Loucy (cell line): ENCODE measurements at regions not wholly inside any gene's neighbourhood (a gene's known extent, or its start where the extent isn't known, plus 50 kb on each side); places are given as distances from the start of the nearest gene placed in this dataset.

Source experiments
- H2AFZ ChIP-seq: fragments of 200-600 bp; sonication (generic); 2 replicates; pipeline ENCODE4 v1.6.0; 2016; ENCODE audit warnings: antibody characterized with exemption, mild to moderate bottlenecking, low read length, moderate library complexity
- H3F3A ChIP-seq: fragments of 200-600 bp; 2 replicates; pipeline ENCODE4 v1.6.0; 2016; ENCODE audit warnings: antibody characterized with exemption, low read depth, mild to moderate bottlenecking
- H3K27me3 ChIP-seq: fragments of 200-600 bp; sonication (generic); 2 replicates; pipeline ENCODE4 v1.6.1; 2014; ENCODE audit warnings: low read length, mild to moderate bottlenecking; ENCODE audit not compliant: insufficient read depth, poor library complexity, severe bottlenecking
- H3K36me3 ChIP-seq: fragments of 200-600 bp; sonication (generic); 2 replicates; pipeline ENCODE4 v1.6.1; 2016; ENCODE audit warnings: low read length; ENCODE audit not compliant: insufficient read depth
- H3K4me1 ChIP-seq: fragments of 200-600 bp; sonication (generic); 2 replicates; pipeline ENCODE4 v1.5.1; 2014; ENCODE audit warnings: low read length, mild to moderate bottlenecking; ENCODE audit not compliant: insufficient read depth, poor library complexity, severe bottlenecking
- H3K4me2 ChIP-seq: fragments of 200-600 bp; sonication (generic); 2 replicates; pipeline ENCODE4 v1.6.0; 2014; ENCODE audit warnings: antibody characterized with exemption, low read length, low read depth, mild to moderate bottlenecking; ENCODE audit not compliant: poor library complexity, severe bottlenecking
- H3K4me3 ChIP-seq: fragments of 200-600 bp; sonication (generic); 2 replicates; pipeline ENCODE4 v1.5.1; 2014; ENCODE audit warnings: low read length, mild to moderate bottlenecking, mixed read lengths; ENCODE audit not compliant: poor library complexity, severe bottlenecking
- H3K79me2 ChIP-seq: fragments of 200-600 bp; sonication (generic); 2 replicates; pipeline ENCODE4 v1.6.1; 2014; ENCODE audit warnings: low read length; ENCODE audit not compliant: insufficient read depth
- H3K9ac ChIP-seq: fragments of 200-600 bp; sonication (generic); 2 replicates; pipeline ENCODE4 v1.6.0; 2014; ENCODE audit warnings: mild to moderate bottlenecking, low read depth, low read length, moderate library complexity; ENCODE audit not compliant: poor library complexity, severe bottlenecking
- H3K9me2 ChIP-seq: fragments of 200-600 bp; sonication (generic); replicated peaks from 2 replicates; pipeline ENCODE4 v1.6.1; 2016; ENCODE audit warnings: low read depth, low read length, mixed read lengths
- H3K9me3 ChIP-seq: fragments of 200-600 bp; sonication (generic); 2 replicates; pipeline ENCODE4 v1.6.1; 2014; ENCODE audit warnings: mild to moderate bottlenecking, antibody characterized with exemption, low read length, low read depth; ENCODE audit not compliant: insufficient read depth
- H4K20me1 ChIP-seq: fragments of 200-600 bp; sonication (generic); 2 replicates; pipeline ENCODE4 v1.6.0; 2014; ENCODE audit warnings: antibody characterized with exemption, low read length, mild to moderate bottlenecking; ENCODE audit not compliant: insufficient read depth, poor library complexity, severe bottlenecking
- EZH2phosphoT487 ChIP-seq: fragments of 200-600 bp; IDR thresholded peaks from 2 replicates; pipeline ENCODE4 v1.6.1; 2018; ENCODE audit warnings: antibody characterized with exemption, mild to moderate bottlenecking, moderate library complexity, borderline replicate concordance
- TF ChIP-seq, protein P1 (sequence below): fragments of 200-600 bp; sonication (generic); conservative IDR thresholded peaks from 2 replicates; pipeline ENCODE4 v1.5.1; 2014; ENCODE audit warnings: mild to moderate bottlenecking, antibody characterized with exemption, low read length

DNA sequence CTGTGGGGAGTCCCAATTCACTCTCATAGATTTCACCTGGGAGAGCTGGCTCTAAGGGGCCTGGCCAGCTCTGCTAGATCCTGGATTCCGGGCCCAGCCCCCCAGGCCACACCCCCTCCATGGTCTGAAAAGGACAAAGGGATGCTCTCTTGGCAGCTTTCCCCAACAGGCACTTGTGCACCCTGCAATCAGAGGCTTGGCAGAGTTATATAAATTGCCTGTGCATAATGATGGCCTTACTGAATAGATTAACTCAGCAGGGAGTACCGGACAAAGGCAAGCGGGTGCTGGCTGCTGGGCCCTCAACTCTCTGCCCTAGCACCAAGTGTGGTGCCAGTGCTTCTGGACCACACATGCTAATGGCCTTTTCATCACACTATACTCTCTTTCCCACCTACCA lies 461.6 kb downstream of the BUD13 start:
- Histone ChIP-seq H3K36me3 (no peaks in the 10 kb centered on the region), H3K4me2 (no peak overlapping the region), H3K79me2 (no peaks in the 10 kb centered on the region), H3K9me3 (no peaks in the 10 kb centered on the region), H3K4me3 (no peak overlapping the region), H3K9ac (no peak overlapping the region), H4K20me1 (no peaks in the 10 kb centered on the region), H2AFZ (no peak overlapping the region), H3K27me3 (no peaks in the 10 kb centered on the region), H3F3A (no peaks in the 10 kb centered on the region), H3K4me1 (peaks cover 3% of the 10 kb centered on the region), H3K9me2 (no peaks in the 10 kb centered on the region)
- TF ChIP-seq EZH2phosphoT487 = no peak
- TF ChIP-seq, protein P1, sequence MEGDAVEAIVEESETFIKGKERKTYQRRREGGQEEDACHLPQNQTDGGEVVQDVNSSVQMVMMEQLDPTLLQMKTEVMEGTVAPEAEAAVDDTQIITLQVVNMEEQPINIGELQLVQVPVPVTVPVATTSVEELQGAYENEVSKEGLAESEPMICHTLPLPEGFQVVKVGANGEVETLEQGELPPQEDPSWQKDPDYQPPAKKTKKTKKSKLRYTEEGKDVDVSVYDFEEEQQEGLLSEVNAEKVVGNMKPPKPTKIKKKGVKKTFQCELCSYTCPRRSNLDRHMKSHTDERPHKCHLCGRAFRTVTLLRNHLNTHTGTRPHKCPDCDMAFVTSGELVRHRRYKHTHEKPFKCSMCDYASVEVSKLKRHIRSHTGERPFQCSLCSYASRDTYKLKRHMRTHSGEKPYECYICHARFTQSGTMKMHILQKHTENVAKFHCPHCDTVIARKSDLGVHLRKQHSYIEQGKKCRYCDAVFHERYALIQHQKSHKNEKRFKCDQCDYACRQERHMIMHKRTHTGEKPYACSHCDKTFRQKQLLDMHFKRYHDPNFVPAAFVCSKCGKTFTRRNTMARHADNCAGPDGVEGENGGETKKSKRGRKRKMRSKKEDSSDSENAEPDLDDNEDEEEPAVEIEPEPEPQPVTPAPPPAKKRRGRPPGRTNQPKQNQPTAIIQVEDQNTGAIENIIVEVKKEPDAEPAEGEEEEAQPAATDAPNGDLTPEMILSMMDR = no peak

DNA sequence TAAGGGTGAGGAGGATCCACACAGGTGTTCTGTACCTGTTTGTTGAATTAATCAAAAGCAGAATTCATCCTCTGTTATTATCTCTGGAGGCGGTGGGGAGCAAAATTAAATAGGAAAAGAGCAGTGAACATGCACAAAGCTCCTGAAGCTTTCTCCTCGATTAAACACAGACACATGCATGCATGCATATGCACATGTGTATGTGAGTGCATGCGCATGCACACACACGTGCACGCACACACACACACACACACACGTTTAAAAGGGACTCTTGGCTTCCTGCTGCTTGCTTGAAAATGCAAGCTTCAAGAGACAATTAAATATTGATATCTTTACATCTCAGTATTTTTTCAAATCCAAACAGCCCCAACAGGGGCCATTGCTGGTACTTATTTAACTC lies 462.1 kb downstream of the BUD13 start:
- TF ChIP-seq, protein P1 = no peak
- TF ChIP-seq EZH2phosphoT487 = no peak
- Histone ChIP-seq H3K9me3 (no peaks in the 10 kb centered on the region), H3K27me3 (no peaks in the 10 kb centered on the region), H3K9me2 (no peaks in the 10 kb centered on the region), H3K79me2 (no peaks in the 10 kb centered on the region), H3K36me3 (no peaks in the 10 kb centered on the region), H4K20me1 (no peaks in the 10 kb centered on the region), H3K4me2 (no peak overlapping the region), H3K9ac (no peak overlapping the region), H3K4me1 (peaks cover 3% of the 10 kb centered on the region), H2AFZ (no peak overlapping the region), H3F3A (no peaks in the 10 kb centered on the region), H3K4me3 (no peak overlapping the region)

DNA sequence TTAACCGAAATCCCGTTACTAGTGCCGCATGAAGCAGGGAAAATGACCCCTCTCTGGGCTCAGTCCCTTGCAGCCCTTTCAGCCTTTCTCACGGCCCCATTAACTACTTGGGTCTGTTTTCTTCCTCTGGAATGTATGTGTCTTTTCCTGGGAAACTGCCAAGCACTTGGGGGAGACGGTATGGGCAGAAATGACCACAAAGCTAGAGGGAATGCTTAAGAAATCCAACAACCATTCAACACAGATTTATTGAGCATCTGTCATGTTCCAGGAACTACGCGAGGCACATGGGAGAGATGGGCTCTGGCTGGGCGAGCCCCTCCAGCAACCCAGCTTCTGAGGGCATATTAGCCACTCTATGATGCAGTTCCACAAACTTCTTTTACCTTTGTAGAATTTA lies 462.6 kb downstream of the BUD13 start:
- Histone ChIP-seq H3K4me3 (no peak overlapping the region), H3K9me3 (no peaks in the 10 kb centered on the region), H3F3A (no peaks in the 10 kb centered on the region), H3K9me2 (no peaks in the 10 kb centered on the region), H3K4me1 (peaks cover 3% of the 10 kb centered on the region), H3K27me3 (no peaks in the 10 kb centered on the region), H4K20me1 (no peaks in the 10 kb centered on the region), H3K4me2 (no peak overlapping the region), H3K79me2 (no peaks in the 10 kb centered on the region), H3K36me3 (no peaks in the 10 kb centered on the region), H3K9ac (no peak overlapping the region), H2AFZ (no peak overlapping the region)
- no peak for TF ChIP-seq EZH2phosphoT487
- TF ChIP-seq, protein P1 = no peak
